K562 (cell line): ENCODE measurements at regions not wholly inside any gene's neighbourhood (a gene's known extent, or its start where the extent isn't known, plus 50 kb on each side); places are given as distances from the start of the nearest gene placed in this dataset.

Experiments
- ATAC-seq: fragments of 200-7000 bp; cut with Tn5 transposase; 3 replicates; pipeline ENCODE4 v1.9.1; 2020; ENCODE audit warnings: moderate library complexity
- BruUV-seq: library from RNA; stranded (reverse); fragments of 400-500 nt; replicated peaks from 2 replicates; lab custom pipeline; 2021; lab: Mats Ljungman, UMichigan
- CTCF ChIA-PET: fragments of 300-600 bp; formaldehyde crosslinking; extraction: SDS; loops from one replicate; lab custom pipeline; 2021; ENCODE audit warnings: low intra/inter-chr PET ratio; lab: Yijun Ruan, JAX
- POLR2A ChIA-PET: fragments of 300-600, 350-650 bp; sonication (Branson Sonifier 250); formaldehyde crosslinking; extraction: SDS; loops from one replicate; lab custom pipeline; 2021; ENCODE audit warnings: antibody characterized with exemption, inconsistent platforms; lab: Yijun Ruan, JAX
- DNase-seq, 4 experiments: peaks; one replicate each; pipeline versions ENCODE4 v3.0.0 to v3.0.0-alpha.2; 2011 to 2018; ENCODE audit warnings: low spot score in 3 of 4, mixed read lengths in 3 of 4; ENCODE audit errors: extremely low read depth in 1 of 4
- FAIRE-seq: peaks from 2 replicates; lab custom pipeline; 2011; peaks lifted over from hg19 to GRCh38; lab: Jason Lieb, UNC
- H2AFZ ChIP-seq: 2 replicates; pipeline ENCODE4 v1.6.0; 2011; ENCODE audit warnings: low read depth, low read length, control low read depth, inconsistent platforms
- H3K27ac ChIP-seq: fragments of 200-600 bp; 3 replicates; pipeline ENCODE4 v1.8.0; 2011; ENCODE audit warnings: low read depth, mild to moderate bottlenecking, control low read depth, inconsistent platforms, low read length, moderate library complexity, mixed read lengths; ENCODE audit errors: extremely low read depth
- H3K27me3 ChIP-seq, 2 experiments: fragments of 300-600 bp in 1 of 2; 2 replicates in 1 of 2; 3 replicates in 1 of 2; pipeline versions ENCODE4 v1.6.0 to v1.8.0; 2011; ENCODE audit warnings: inconsistent platforms in 2 of 2, low read length in 2 of 2, mild to moderate bottlenecking in 1 of 2, mixed read lengths in 1 of 2, moderate library complexity in 1 of 2; ENCODE audit not compliant: control insufficient read depth in 2 of 2, insufficient read depth in 2 of 2
- H3K36me3 ChIP-seq: fragments of 300-600 bp; 3 replicates; pipeline ENCODE4 v1.8.0; 2011; ENCODE audit warnings: mild to moderate bottlenecking, low read length, inconsistent platforms; ENCODE audit not compliant: control insufficient read depth, insufficient read depth
- H3K4me1 ChIP-seq, 2 experiments: fragments of 200-600 bp in 1 of 2; replicated peaks in 1 of 2; 2 replicates in 1 of 2; 3 replicates in 1 of 2; pipeline versions ENCODE4 v1.5.1 to v1.8.0; 2011; ENCODE audit warnings: inconsistent platforms in 2 of 2, low read length in 2 of 2, mild to moderate bottlenecking in 1 of 2, mixed read lengths in 1 of 2, moderate library complexity in 1 of 2; ENCODE audit not compliant: control insufficient read depth in 2 of 2, insufficient read depth in 2 of 2
- H3K4me2 ChIP-seq: 2 replicates; pipeline ENCODE4 v1.6.1; 2011; ENCODE audit warnings: low read length, control low read depth, inconsistent platforms, mixed read lengths; ENCODE audit not compliant: insufficient read depth
- H3K4me3 ChIP-seq: fragments of 200-600 bp; sonication (generic), shearing (Covaris generic); 2 replicates; pipeline ENCODE4 v1.5.1; 2016; ENCODE audit warnings: control low read depth, inconsistent platforms
- H3K79me2 ChIP-seq: fragments of 200-600 bp; 3 replicates; pipeline ENCODE4 v1.8.0; 2011; ENCODE audit warnings: low read length, inconsistent platforms; ENCODE audit not compliant: control insufficient read depth, insufficient read depth
- H3K9ac ChIP-seq, 2 experiments: 2 replicates each; pipeline versions ENCODE4 v1.6.0 to v1.6.1; 2011; ENCODE audit warnings: low read depth in 2 of 2, low read length in 2 of 2, control low read depth in 1 of 2, inconsistent platforms in 1 of 2, mild to moderate bottlenecking in 1 of 2, mixed read lengths in 1 of 2; ENCODE audit not compliant: insufficient read depth in 1 of 2
- H3K9me1 ChIP-seq: one replicate; pipeline ENCODE4 v1.6.0; 2011; ENCODE audit warnings: inconsistent platforms, mild to moderate bottlenecking, low read length, moderate library complexity; ENCODE audit not compliant: control insufficient read depth, insufficient read depth
- H3K9me3 ChIP-seq: replicated peaks from 2 replicates; pipeline ENCODE4 v1.5.1; 2011; ENCODE audit warnings: low read depth, low read length, inconsistent platforms; ENCODE audit not compliant: control insufficient read depth, insufficient read depth
- H4K20me1 ChIP-seq: replicated peaks from 2 replicates; pipeline ENCODE4 v1.6.1; 2011; ENCODE audit warnings: low read length, inconsistent platforms, mixed read lengths; ENCODE audit not compliant: control insufficient read depth, insufficient read depth
- HCFC1 ChIP-seq: IDR thresholded peaks from 2 replicates; pipeline ENCODE4 v1.6.1; 2012; ENCODE audit warnings: low read depth, low read length, improper control_type of control experiment
- PHTF2 ChIP-seq: fragments of 250-450 bp; sonication (Bioruptor Pico); IDR thresholded peaks from 2 replicates; pipeline ENCODE4 v1.5.0; 2021; ENCODE audit warnings: mild to moderate bottlenecking
- RFX7 ChIP-seq: fragments of 250-450 bp; sonication (Bioruptor Pico); IDR thresholded peaks from 2 replicates; pipeline ENCODE4 v1.5.1; 2021; ENCODE audit warnings: mild to moderate bottlenecking
- SRSF3 ChIP-seq: fragments of 200-400 bp; formaldehyde crosslinking; IDR thresholded peaks from 2 replicates; pipeline ENCODE4 v1.6.1; 2016; ENCODE audit warnings: mild to moderate bottlenecking, low read length, moderate library complexity; ENCODE audit not compliant: insufficient read depth
- ZBTB49 ChIP-seq: sonication (generic); formaldehyde crosslinking; IDR thresholded peaks from 2 replicates; pipeline ENCODE4 v1.8.0; 2022; ENCODE audit warnings: missing genetic modification reagents, mild to moderate bottlenecking, borderline replicate concordance
- ZNF165 ChIP-seq: fragments of 250-450 bp; sonication (Bioruptor Pico); IDR thresholded peaks from 2 replicates; pipeline ENCODE4 v1.4.0; 2020; ENCODE audit warnings: borderline replicate concordance
- ZNF347 ChIP-seq: fragments of 450-650 bp; formaldehyde crosslinking; IDR thresholded peaks from 2 replicates; pipeline ENCODE4 v1.4.0; 2020; ENCODE audit warnings: low read depth, mild to moderate bottlenecking, moderate library complexity
- WGBS: fragments of 100-300 bp; shearing (Covaris generic); methylation state at CpG from one replicate; pipeline ENCODE4 v1.1.6; 2016; ENCODE audit warnings: low coverage, mixed read lengths; ENCODE audit not compliant: insufficient coverage; ENCODE audit errors: missing lambda C conversion rate; 5-methylcytosine and 5-hydroxymethylcytosine counted together
- in situ Hi-C: fragments of 300-500 bp; cut with MboI; formaldehyde crosslinking; loops from 4 replicates; pipeline ENCODE4 v1.15.0; 2018; ENCODE audit warnings: inconsistent platforms, mixed read lengths
- intact Hi-C: fragments of 100-400 bp; cut with micrococcal nuclease; formaldehyde crosslinking; loops from 2 replicates; pipeline ENCODE4 v1.14.2; 2022

- Histone ChIP-seq H3K9ac (no peak overlapping the region), H3K27me3 (no peaks in the 10 kb centered on the region; a peak in 1 of 5 replicates), H3K9me1 (no peaks in the 10 kb centered on the region), H3K4me1 (no peaks in the 10 kb centered on the region), H3K79me2 (no peaks in the 10 kb centered on the region), H3K9me3 (no peaks in the 10 kb centered on the region), H3K4me3 (no peak overlapping the region), H3K4me2 (no peak overlapping the region), H3K27ac (no peak overlapping the region), H3K36me3 (no peaks in the 10 kb centered on the region)
- intact Hi-C loops, result no loop called here
- DNase-seq, result no peak
- CTCF ChIA-PET, result no interaction called here
- ATAC-seq, result no peak
- no peak for FAIRE-seq
- no TSS peak for BruUV-seq
- TF ChIP-seq SRSF3, result no peak
- TF ChIP-seq, all 486 proteins: peak for 0
- Histone ChIP-seq H4K20me1 (no peaks in the 10 kb centered on the region), H2AFZ (no peak overlapping the region)
- in situ Hi-C loops, result no loop called here
- POLR2A ChIA-PET, result no interaction called here
- WGBS, result 3% methylated on average over 12 of the region's 13 CpGs
Observed at GRCh38 chr2:234631646-234632514, 135.0 kb upstream of the ARL4C start.

DNA sequence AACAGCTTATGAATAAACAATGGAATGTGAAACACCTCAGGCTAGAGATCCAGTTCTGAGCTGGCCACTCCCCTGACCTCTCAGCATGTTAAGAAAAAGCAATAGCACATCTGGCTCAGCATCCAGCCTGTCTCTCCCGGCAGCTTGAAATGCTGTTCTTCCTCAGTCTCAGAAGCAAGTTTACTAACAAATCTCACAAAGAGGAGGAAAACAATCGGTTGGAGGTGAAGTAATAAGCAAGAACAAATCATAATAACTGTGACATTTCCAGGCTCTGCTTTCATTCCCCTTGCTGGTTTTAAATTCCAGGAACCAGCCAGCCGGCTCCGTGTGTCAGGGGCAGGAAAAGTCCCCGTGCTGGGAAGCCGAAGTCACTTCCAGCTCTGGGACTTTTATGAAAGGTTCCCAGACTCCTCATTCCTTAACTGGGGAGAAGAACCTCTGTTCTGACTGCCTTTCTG, 133.9 kb upstream of the ARL4C start:
- DNase-seq (no peak), FAIRE-seq (no peak), ATAC-seq (no peak)
- no peaks in the 10 kb centered on the region for H3K4me1 ChIP-seq
- no peaks in the 10 kb centered on the region for H3K36me3 ChIP-seq
- H3K4me3 ChIP-seq, result no peak overlapping the region
- H3K9me1 ChIP-seq, result no peaks in the 10 kb centered on the region
- H3K27ac ChIP-seq, result no peak overlapping the region
- ChIA-PET POLR2A (no interaction called here), CTCF (no interaction called here)
- no peak overlapping the region for H2AFZ ChIP-seq
- H3K9me3 ChIP-seq, result no peaks in the 10 kb centered on the region
- H3K27me3 ChIP-seq, result no peaks in the 10 kb centered on the region; a peak in 1 of 5 replicates
- 1% methylated on average over 5 of the region's 6 CpGs for WGBS
- no peaks in the 10 kb centered on the region for H4K20me1 ChIP-seq
- in situ Hi-C loops (no loop called here), intact Hi-C loops (no loop called here)
- no peaks in the 10 kb centered on the region for H3K79me2 ChIP-seq
- H3K4me2 ChIP-seq, result no peak overlapping the region
- no TSS peak for BruUV-seq
- TF ChIP-seq HCFC1 (no peak), ZNF347 (no peak), ZNF165 (CRISPR knock-in tag) (no peak), PHTF2 (CRISPR knock-in tag) (no peak), ZBTB49 (CRISPR knock-in tag) (no peak), RFX7 (no peak)
- no peak overlapping the region for H3K9ac ChIP-seq
